ENCODE measurements at regions not wholly inside any gene's neighbourhood (a gene's known extent, or its start where the extent isn't known, plus 50 kb on each side); places are given as distances from the start of the nearest gene placed in this dataset.

GRCh38 chr18:46290440-46291020 lies 186.3 kb downstream of the HAUS1 start:
- TF ChIP-seq TP53 (CRISPR knock-in tag; IDR thresholded peaks at IDR 0.05) (no peak), HDAC2 (IDR thresholded peaks at IDR 0.05) (no peak), FOXS1 (CRISPR knock-in tag; IDR thresholded peaks at IDR 0.05) (no peak), MAFK (IDR thresholded peaks at IDR 0.05; ENCODE audit: partially characterized antibody) (no peak), EP300 (IDR thresholded peaks at IDR 0.05) (no peak), RCOR1 (IDR thresholded peaks at IDR 0.05; ENCODE audit: low read depth, low read length) (no peak), NPAS2 (CRISPR knock-in tag; IDR thresholded peaks at IDR 0.05; ENCODE audit: borderline replicate concordance) (no peak), BHLHE40 (IDR thresholded peaks at IDR 0.05; ENCODE audit: low read depth, low read length) (no peak), KDM5A (IDR thresholded peaks at IDR 0.05) (no peak), SMC3 (IDR thresholded peaks at IDR 0.05) (no peak), HOXA7 (CRISPR knock-in tag; IDR thresholded peaks at IDR 0.05) (no peak), NFE2L2 (conservative IDR thresholded peaks at IDR 0.05; ENCODE audit: low read length) (no peak), CHD4 (IDR thresholded peaks at IDR 0.05; ENCODE audit: borderline replicate concordance) (no peak), ATOH8 (CRISPR knock-in tag; IDR thresholded peaks at IDR 0.05; ENCODE audit: low read depth) (no peak), JUNB (IDR thresholded peaks at IDR 0.05) (no peak), MAX (IDR thresholded peaks at IDR 0.05) (no peak), RFX5 (IDR thresholded peaks at IDR 0.05) (no peak), FOSB (CRISPR knock-in tag; IDR thresholded peaks at IDR 0.05) (no peak), CHD2 (IDR thresholded peaks at IDR 0.05; ENCODE audit: low read length, partially characterized antibody) (no peak)
- TF ChIP-seq, protein P1, sequence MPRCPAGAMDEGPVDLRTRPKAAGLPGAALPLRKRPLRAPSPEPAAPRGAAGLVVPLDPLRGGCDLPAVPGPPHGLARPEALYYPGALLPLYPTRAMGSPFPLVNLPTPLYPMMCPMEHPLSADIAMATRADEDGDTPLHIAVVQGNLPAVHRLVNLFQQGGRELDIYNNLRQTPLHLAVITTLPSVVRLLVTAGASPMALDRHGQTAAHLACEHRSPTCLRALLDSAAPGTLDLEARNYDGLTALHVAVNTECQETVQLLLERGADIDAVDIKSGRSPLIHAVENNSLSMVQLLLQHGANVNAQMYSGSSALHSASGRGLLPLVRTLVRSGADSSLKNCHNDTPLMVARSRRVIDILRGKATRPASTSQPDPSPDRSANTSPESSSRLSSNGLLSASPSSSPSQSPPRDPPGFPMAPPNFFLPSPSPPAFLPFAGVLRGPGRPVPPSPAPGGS (IDR thresholded peaks at IDR 0.05), result no peak
- Histone ChIP-seq H3K9me3 (no peaks in the 10 kb centered on the region), H3K4me1 (no peaks in the 10 kb centered on the region), H3K4me3 (no peak overlapping the region), H3K27ac (no peak overlapping the region), H3K4me2 (no peak overlapping the region)
- ChIA-PET POLR2A (no interaction called here), CTCF (interaction anchor here (1.4 kb wide), 1 partner anchor 9 kb away, joined by 7 read pairs; no protein-coding TSS in a partner anchor)
- 58% methylated on average over 8 of the region's 9 CpGs for WGBS (ENCODE audit: missing lambda C conversion rate)
- DNase-seq (ENCODE audit: low read depth in 1 of 2, low spot score in 1 of 2) (no peak), ATAC-seq (no peak), FAIRE-seq (no peak)

DNA sequence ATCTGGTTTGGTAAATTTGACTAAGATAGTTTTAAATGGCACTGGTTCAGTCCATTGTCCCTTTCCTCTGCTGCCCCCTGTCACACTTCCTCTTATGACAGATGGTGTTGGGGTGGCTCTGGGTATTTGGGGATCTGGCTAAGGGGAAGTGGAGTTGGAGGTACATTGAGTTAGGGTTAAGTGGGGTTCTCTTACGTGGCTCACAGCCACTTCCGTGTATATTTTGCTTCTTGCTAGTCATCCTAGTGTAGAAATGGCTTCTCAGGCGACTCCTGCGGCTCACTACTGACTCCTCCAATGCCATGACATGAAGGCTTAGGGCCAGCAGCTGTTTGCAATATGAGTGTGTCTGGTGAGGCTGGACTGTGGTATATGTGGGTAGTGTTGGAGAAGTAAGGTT lies 187.0 kb downstream of the HAUS1 start:
- Histone ChIP-seq H3K4me1 (no peaks in the 10 kb centered on the region), H3K4me3 (no peak overlapping the region), H3K4me2 (no peak overlapping the region), H3K27ac (no peak overlapping the region), H3K9me3 (no peaks in the 10 kb centered on the region)
- no peak for DNase-seq (ENCODE audit: low read depth in 1 of 2, low spot score in 1 of 2)
- ChIA-PET POLR2A (no interaction called here), CTCF (interaction anchor here (0.7 to 1.4 kb wide), 3 partner anchors 10 to 367 kb away, joined by 3 to 7 read pairs (median 4); no protein-coding TSS in a partner anchor)
- FAIRE-seq, result no peak
- ATAC-seq, result no peak
- WGBS (ENCODE audit: missing lambda C conversion rate), result 60% methylated on average over 4 of the region's 4 CpGs
- no peak for TF ChIP-seq ZNF302 (CRISPR knock-in tag; IDR thresholded peaks at IDR 0.05)
- TF ChIP-seq RAD21 (conservative IDR thresholded peaks at IDR 0.05 in 1 of 2, IDR thresholded peaks at IDR 0.05 in 1 of 2), result no peak
- no peak for TF ChIP-seq HOXB5 (CRISPR knock-in tag; IDR thresholded peaks at IDR 0.05)
- no peak for TF ChIP-seq EP300 (IDR thresholded peaks at IDR 0.05)
- TF ChIP-seq, protein P2, sequence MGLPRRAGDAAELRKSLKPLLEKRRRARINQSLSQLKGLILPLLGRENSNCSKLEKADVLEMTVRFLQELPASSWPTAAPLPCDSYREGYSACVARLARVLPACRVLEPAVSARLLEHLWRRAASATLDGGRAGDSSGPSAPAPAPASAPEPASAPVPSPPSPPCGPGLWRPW (IDR thresholded peaks at IDR 0.05), result no peak
- no peak for TF ChIP-seq ESRRA (IDR thresholded peaks at IDR 0.05; ENCODE audit: borderline replicate concordance, low read length)
- no peak for TF ChIP-seq HOXB13 (CRISPR knock-in tag; IDR thresholded peaks at IDR 0.05; ENCODE audit: low read depth)

Measured in A549 (cell line).